ENCODE measurements at regions not wholly inside any gene's neighbourhood (a gene's known extent, or its start where the extent isn't known, plus 50 kb on each side); places are given as distances from the start of the nearest gene placed in this dataset.

GRCh38 chr3:110758208-110758607, 313.4 kb upstream of the NECTIN3 start:
- DNase-seq: no peak

GRCh38 chr3:110767156-110767555, 304.5 kb upstream of the NECTIN3 start:
- DNase-seq: no peak

- DNase-seq: no peak
These were observed 303.8 kb upstream of the NECTIN3 start for GRCh38 chr3:110767838-110768237.

GRCh38 chr3:110773413-110773954, 298.1 kb upstream of the NECTIN3 start:
- DNase-seq: peak; percentile 25

GRCh38 chr3:110774496-110775265, 296.9 kb upstream of the NECTIN3 start:
- no peak for DNase-seq

GRCh38 chr3:110779581-110779980, 292.0 kb upstream of the NECTIN3 start:
- DNase-seq: no peak

GRCh38 chr3:110783541-110783940, 288.1 kb upstream of the NECTIN3 start:
- no peak for DNase-seq

- no peak for DNase-seq
These were observed 282.8 kb upstream of the NECTIN3 start for GRCh38 chr3:110788794-110789193.

- DNase-seq: no peak
These were observed 282.3 kb upstream of the NECTIN3 start for GRCh38 chr3:110789315-110789714.

GRCh38 chr3:110790631-110791030, 281.0 kb upstream of the NECTIN3 start:
- no peak for DNase-seq

- DNase-seq: no peak
These were observed 279.5 kb upstream of the NECTIN3 start for GRCh38 chr3:110791995-110792686.

GRCh38 chr3:110793611-110794010, 278.0 kb upstream of the NECTIN3 start:
- no peak for DNase-seq

- no peak for DNase-seq
These were observed 276.5 kb upstream of the NECTIN3 start for GRCh38 chr3:110795163-110795562.

GRCh38 chr3:110799271-110799670, 272.3 kb upstream of the NECTIN3 start:
- no peak for DNase-seq

- DNase-seq: no peak
These were observed 266.8 kb upstream of the NECTIN3 start for GRCh38 chr3:110804856-110805255.

GRCh38 chr3:110806924-110807323, 264.7 kb upstream of the NECTIN3 start:
- DNase-seq: no peak

- DNase-seq: no peak
These were observed 263.0 kb upstream of the NECTIN3 start for GRCh38 chr3:110808630-110809029.

GRCh38 chr3:110810356-110810755, 261.3 kb upstream of the NECTIN3 start:
- DNase-seq: no peak

GRCh38 chr3:110811050-110811449, 260.6 kb upstream of the NECTIN3 start:
- no peak for DNase-seq

- no peak for DNase-seq
These were observed 258.1 kb upstream of the NECTIN3 start for GRCh38 chr3:110813541-110813940.

- no peak for DNase-seq
These were observed 257.2 kb upstream of the NECTIN3 start for GRCh38 chr3:110814170-110815007.

GRCh38 chr3:110815008-110815583, 256.5 kb upstream of the NECTIN3 start:
- no peak for DNase-seq

All from skin of body (tissue), 1 donor.